Smooth muscle cell (in vitro differentiated cells): ENCODE measurements at regions not wholly inside any gene's neighbourhood (a gene's known extent, or its start where the extent isn't known, plus 50 kb on each side); places are given as distances from the start of the nearest gene placed in this dataset.

ENCODE experiments used
- DNase-seq: peaks from one replicate; lab custom pipeline; 2025; ENCODE audit not compliant: unreplicated experiment; lab: John Stamatoyannopoulos, UW
- H2AFZ ChIP-seq: fragments of 200-600 bp; sonication (generic); 2 replicates; pipeline ENCODE4 v1.6.0; 2016; ENCODE audit warnings: antibody characterized with exemption, low read depth, mild to moderate bottlenecking
- H3F3A ChIP-seq: fragments of 200-600 bp; sonication (generic); 2 replicates; pipeline ENCODE4 v1.6.0; 2017; ENCODE audit warnings: antibody characterized with exemption, low read depth
- H3K27ac ChIP-seq: fragments of 200-600 bp; sonication (generic); 2 replicates; pipeline ENCODE4 v1.5.1; 2016; ENCODE audit warnings: low read depth, mild to moderate bottlenecking
- H3K27me3 ChIP-seq: fragments of 200-600 bp; sonication (generic); 2 replicates; pipeline ENCODE4 v1.6.1; 2016; ENCODE audit warnings: low read depth, mild to moderate bottlenecking
- H3K36me3 ChIP-seq: fragments of 200-600 bp; sonication (generic); 2 replicates; pipeline ENCODE4 v1.5.1; 2016; ENCODE audit warnings: low read depth
- H3K4me1 ChIP-seq: fragments of 200-600 bp; sonication (generic); 2 replicates; pipeline ENCODE4 v1.5.1; 2016; ENCODE audit warnings: low read depth
- H3K4me2 ChIP-seq: fragments of 200-600 bp; sonication (generic); 2 replicates; pipeline ENCODE4 v1.6.0; 2016; ENCODE audit warnings: mild to moderate bottlenecking
- H3K4me3 ChIP-seq: fragments of 200-600 bp; sonication (generic); 2 replicates; pipeline ENCODE4 v1.5.1; 2016; ENCODE audit warnings: mild to moderate bottlenecking
- H3K79me2 ChIP-seq: fragments of 200-600 bp; sonication (generic); 2 replicates; pipeline ENCODE4 v1.6.0; 2016; ENCODE audit warnings: low read depth, mild to moderate bottlenecking
- H3K9ac ChIP-seq: fragments of 200-600 bp; sonication (generic); 2 replicates; pipeline ENCODE4 v1.6.0; 2016; ENCODE audit warnings: low read depth
- H3K9me3 ChIP-seq: fragments of 200-600 bp; sonication (generic); replicated peaks from 2 replicates; pipeline ENCODE4 v1.5.1; 2016; ENCODE audit warnings: low read depth
- H4K20me1 ChIP-seq: fragments of 200-600 bp; sonication (generic); 2 replicates; pipeline ENCODE4 v1.6.0; 2016; ENCODE audit warnings: low read depth
- WGBS: methylation state at CpG from one replicate; pipeline ENCODE4 v1.1.7; 2016; ENCODE audit warnings: low lambda C conversion rate; 5-methylcytosine and 5-hydroxymethylcytosine counted together
- TF ChIP-seq, protein P1 (sequence below): fragments of 200-600 bp; sonication (generic); IDR thresholded peaks from 2 replicates; pipeline ENCODE4 v1.5.1; 2017; ENCODE audit warnings: borderline replicate concordance, mild to moderate bottlenecking, antibody characterized with exemption; ENCODE audit not compliant: insufficient read depth, poor library complexity, severe bottlenecking

DNA sequence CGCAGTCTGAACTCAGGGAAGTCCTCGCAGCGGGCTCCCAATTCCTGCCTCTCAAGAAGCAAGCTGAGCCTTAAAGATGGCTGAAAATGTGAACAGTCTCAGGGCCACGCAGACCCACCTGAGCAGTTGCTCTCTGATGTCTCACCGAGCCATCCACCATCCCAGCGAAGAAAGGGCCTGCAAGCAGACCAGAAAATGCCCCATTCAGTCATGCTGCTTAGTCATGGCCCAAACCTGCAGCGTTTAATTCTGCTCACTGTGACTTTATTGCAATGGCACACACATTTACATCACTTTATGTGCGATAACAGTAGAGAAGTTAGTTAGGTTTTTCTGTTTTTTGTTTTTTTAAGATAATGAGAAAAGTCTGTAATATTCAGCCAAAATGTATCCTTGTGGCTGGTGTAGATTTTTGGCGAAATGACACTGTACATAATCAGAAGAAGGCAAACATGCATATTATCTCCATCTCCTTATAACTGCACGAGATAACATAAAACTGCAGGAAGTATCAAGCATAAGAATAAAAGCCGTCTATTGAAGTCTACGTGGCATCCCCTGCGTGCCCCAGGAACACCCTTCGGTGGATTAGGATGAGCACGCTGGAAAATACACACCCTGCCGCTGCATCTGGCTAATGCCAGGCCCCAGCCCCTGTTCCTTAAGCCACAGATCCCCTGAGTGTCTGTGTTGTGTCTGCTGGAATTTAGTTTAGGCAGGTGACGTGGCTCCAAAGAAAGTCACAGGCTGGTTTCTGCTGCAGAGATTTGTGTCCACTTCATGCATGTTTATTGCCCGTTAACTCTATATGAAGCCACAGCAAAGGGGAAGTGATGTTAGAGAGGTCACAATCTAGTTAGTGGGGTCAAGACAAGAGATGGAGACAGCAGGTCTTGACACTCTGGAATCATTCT is 119.8 kb upstream of the IRF2BP2 start:
- no peak for DNase-seq
- no peaks in the 10 kb centered on the region for H3K79me2 ChIP-seq
- WGBS: 49% methylated on average over 18 of the region's 18 CpGs
- H3K4me3 ChIP-seq: no peak overlapping the region
- H3K36me3 ChIP-seq: no peaks in the 10 kb centered on the region
- H3K27me3 ChIP-seq: no peaks in the 10 kb centered on the region
- H3F3A ChIP-seq: peaks cover 50% of the 10 kb centered on the region
- H3K27ac ChIP-seq: peak overlapping the region; percentile 98
- no peak overlapping the region for H2AFZ ChIP-seq
- no peak overlapping the region for H3K4me2 ChIP-seq
- no peaks in the 10 kb centered on the region for H3K9me3 ChIP-seq
- H4K20me1 ChIP-seq: no peaks in the 10 kb centered on the region
- H3K9ac ChIP-seq: peak overlapping the region; percentile 19
- TF ChIP-seq, protein P1, sequence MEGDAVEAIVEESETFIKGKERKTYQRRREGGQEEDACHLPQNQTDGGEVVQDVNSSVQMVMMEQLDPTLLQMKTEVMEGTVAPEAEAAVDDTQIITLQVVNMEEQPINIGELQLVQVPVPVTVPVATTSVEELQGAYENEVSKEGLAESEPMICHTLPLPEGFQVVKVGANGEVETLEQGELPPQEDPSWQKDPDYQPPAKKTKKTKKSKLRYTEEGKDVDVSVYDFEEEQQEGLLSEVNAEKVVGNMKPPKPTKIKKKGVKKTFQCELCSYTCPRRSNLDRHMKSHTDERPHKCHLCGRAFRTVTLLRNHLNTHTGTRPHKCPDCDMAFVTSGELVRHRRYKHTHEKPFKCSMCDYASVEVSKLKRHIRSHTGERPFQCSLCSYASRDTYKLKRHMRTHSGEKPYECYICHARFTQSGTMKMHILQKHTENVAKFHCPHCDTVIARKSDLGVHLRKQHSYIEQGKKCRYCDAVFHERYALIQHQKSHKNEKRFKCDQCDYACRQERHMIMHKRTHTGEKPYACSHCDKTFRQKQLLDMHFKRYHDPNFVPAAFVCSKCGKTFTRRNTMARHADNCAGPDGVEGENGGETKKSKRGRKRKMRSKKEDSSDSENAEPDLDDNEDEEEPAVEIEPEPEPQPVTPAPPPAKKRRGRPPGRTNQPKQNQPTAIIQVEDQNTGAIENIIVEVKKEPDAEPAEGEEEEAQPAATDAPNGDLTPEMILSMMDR: no peak
- peaks cover 27% of the 10 kb centered on the region for H3K4me1 ChIP-seq

DNA sequence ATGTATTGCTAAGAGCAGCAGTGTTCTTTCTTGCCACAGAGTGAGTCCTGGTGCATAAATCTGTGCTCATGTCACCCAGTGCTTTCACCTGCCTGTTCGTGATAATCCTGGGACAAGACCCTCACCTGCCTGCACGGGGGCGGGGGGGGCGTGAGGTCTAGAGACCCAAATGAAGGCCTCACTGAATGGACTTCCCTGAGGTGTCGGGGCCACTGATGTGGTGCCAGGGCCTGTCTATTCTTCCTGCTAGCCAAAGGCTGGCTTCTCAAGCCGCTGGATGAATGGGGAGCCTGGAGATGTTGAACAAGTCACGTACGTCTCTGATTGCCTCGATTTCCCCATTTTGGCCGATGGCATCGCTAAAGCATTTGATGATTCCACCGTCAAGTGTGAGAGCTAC is 118.8 kb upstream of the IRF2BP2 start:
- Histone ChIP-seq H3K4me1 (peaks cover 34% of the 10 kb centered on the region), H3K9ac (no peak overlapping the region)

DNA sequence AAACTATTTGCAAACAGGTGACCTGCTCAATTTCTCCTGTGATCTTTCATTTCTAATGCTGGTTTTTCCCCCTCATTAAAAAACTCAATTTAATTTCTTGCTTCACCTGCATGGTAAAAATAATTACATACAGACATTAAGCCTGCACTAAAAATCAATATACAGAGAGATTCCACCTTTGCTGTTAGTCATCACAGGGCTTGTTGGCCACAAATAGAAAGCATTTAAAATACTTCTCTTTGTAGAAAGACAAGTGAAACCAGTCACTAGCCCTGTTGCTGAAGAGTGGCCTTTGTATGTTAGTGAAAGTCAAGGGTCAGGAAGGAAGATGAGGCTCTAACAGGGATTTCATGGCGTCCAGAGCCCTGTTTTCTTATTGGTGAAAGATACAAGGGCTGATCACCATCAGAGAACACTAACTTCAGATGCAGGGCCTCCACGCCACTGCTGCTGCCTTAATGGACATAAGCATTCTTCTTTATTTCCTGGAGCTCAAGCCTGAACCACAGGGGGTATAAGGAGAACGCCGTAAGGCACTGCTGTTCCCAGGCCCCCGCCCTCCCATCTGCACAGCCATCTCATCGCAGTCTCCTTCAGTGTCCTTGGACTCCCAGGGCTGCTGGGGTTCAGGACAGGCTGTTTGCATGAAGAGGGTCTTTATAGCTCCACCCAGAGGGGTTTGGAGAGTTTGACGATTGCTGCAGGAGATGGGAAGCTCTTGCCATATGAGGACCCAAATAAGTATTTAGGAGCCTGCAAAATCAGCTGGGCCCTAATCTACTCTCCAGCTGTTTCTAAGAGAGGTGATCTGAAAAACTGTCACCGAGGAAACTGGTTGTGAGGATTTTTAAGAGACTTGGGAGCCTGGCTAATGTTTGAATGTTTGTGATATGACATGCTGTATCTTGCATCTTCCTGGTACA is 117.3 kb upstream of the IRF2BP2 start:
- DNase-seq: no peak
- Histone ChIP-seq H3K27me3 (no peaks in the 10 kb centered on the region), H3K4me2 (peak overlapping the region; percentile 28), H3K36me3 (no peaks in the 10 kb centered on the region), H4K20me1 (no peaks in the 10 kb centered on the region), H3F3A (peaks cover 66% of the 10 kb centered on the region), H3K9ac (peak overlapping the region; percentile 43), H3K4me1 (peaks cover 46% of the 10 kb centered on the region), H3K27ac (peak overlapping the region; percentile 98), H3K79me2 (no peaks in the 10 kb centered on the region), H3K4me3 (no peak overlapping the region), H2AFZ (no peak overlapping the region), H3K9me3 (no peaks in the 10 kb centered on the region)
- TF ChIP-seq, protein P1: no peak
- 68% methylated on average over 8 of the region's 8 CpGs for WGBS

More for the DNA sequence above, 118.8 kb upstream of the IRF2BP2 start:
- no peak overlapping the region for H3K4me2 ChIP-seq
- TF ChIP-seq, protein P1: no peak
- no peak overlapping the region for H3K4me3 ChIP-seq
- WGBS: 92% methylated on average over 12 of the region's 12 CpGs
- peak overlapping the region; percentile 98 for H3K27ac ChIP-seq
- no peaks in the 10 kb centered on the region for H3K79me2 ChIP-seq
- peaks cover 54% of the 10 kb centered on the region for H3F3A ChIP-seq
- H4K20me1 ChIP-seq: no peaks in the 10 kb centered on the region
- H3K9me3 ChIP-seq: no peaks in the 10 kb centered on the region
- H2AFZ ChIP-seq: no peak overlapping the region
- no peaks in the 10 kb centered on the region for H3K36me3 ChIP-seq
- H3K27me3 ChIP-seq: no peaks in the 10 kb centered on the region
- DNase-seq: no peak
